ENCODE measurements at regions not wholly inside any gene's neighbourhood (a gene's known extent, or its start where the extent isn't known, plus 50 kb on each side); places are given as distances from the start of the nearest gene placed in this dataset.

DNA sequence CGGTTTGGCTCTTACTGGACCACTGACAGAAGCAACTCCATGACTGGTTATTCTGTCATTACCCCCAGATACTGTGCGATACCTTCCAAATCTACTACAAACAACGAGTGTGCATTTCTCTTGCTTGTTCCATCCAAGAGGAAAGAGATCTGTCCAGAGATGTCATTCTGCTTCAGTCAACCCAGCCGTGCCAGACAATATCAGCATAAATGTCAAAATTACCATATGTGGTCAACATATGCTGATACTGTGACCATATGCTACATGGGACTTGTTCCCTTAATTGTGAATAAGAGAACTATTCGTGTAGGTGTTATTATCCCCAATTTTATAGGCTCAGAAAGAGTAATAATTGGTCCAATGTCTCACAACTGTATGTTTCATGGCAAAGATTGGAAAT lies 143.2 kb upstream of the PRSS1 start:
- no peak for DNase-seq (ENCODE audit: insufficient read length, low spot score)
- FAIRE-seq: no peak

GRCh38 chr7:142604671-142605070 lies 144.6 kb upstream of the PRSS1 start:
- FAIRE-seq (no peak), DNase-seq (ENCODE audit: insufficient read length, low spot score) (no peak)

DNA sequence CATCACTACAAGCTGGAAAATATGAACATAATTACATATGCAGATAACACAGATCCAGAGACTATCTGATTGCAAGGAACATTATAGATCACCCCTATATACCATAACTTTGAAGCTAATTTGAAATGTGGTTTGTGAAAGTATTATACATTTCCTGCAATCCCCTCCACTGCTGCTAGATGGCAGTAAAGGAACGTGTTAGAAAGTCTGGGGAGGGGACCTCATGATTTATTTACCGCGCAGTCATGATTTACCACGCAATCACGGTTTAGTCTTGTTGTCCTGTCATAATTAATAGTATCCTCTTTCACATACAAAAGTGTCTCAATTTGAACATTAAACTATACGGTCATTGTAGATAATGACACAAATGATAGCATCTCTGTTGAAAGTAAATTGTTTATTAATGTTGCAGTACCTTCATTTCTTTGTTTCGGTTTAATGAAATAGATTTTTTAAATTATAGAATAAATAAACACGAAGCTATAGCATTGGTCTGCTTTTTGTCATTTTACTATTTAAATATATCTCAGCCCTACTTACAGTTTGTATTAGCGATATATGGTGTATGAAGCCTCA lies 145.3 kb upstream of the PRSS1 start:
- no peak for FAIRE-seq
- DNase-seq (ENCODE audit: insufficient read length, low spot score): peak; percentile 39

DNA sequence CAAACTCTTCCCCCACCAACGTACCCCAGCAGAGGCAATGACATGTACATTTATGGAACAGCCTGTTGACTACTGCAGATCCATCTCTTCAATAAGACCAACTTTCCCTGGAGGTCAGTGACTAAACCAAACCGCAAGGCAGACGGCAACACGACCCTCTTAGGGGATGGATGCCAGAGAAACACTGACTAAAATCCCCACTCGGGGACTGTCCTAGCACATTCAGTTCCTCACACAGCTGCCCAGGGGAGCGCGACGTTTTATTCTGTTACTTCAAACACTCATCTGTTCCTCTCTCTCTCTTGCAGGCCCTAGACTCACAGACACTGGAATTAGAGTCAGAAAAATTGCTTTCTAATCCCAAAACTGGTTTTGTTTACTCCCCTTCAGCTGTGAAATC lies 146.5 kb upstream of the PRSS1 start:
- DNase-seq (ENCODE audit: insufficient read length, low spot score) (no peak), FAIRE-seq (no peak)

- FAIRE-seq: no peak
- no peak for DNase-seq (ENCODE audit: insufficient read length, low spot score)
These were observed 147.1 kb upstream of the PRSS1 start for GRCh38 chr7:142602183-142602582.

DNA sequence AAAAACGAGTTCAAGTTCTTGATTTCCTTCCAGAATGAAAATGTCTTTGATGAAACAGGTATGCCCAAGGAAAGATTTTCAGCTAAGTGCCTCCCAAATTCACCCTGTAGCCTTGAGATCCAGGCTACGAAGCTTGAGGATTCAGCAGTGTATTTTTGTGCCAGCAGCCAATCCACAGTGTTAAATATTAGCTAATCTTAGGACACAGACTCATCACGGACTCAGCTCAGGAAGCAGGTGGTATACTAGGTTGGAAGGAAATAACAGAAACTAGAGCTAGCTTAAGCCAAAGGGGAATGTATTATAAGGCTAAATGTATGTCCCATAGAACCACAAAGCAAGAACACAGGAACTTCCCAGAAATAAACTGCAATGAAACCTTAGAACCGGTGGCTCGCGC lies 151.0 kb upstream of the PRSS1 start:
- FAIRE-seq (no peak), DNase-seq (ENCODE audit: insufficient read length, low spot score) (no peak)

- DNase-seq (ENCODE audit: insufficient read length, low spot score) (no peak), FAIRE-seq (no peak)
These were observed 151.7 kb upstream of the PRSS1 start for GRCh38 chr7:142597547-142597946.

GRCh38 chr7:142595816-142596516 lies 153.3 kb upstream of the PRSS1 start:
- FAIRE-seq: no peak

DNA sequence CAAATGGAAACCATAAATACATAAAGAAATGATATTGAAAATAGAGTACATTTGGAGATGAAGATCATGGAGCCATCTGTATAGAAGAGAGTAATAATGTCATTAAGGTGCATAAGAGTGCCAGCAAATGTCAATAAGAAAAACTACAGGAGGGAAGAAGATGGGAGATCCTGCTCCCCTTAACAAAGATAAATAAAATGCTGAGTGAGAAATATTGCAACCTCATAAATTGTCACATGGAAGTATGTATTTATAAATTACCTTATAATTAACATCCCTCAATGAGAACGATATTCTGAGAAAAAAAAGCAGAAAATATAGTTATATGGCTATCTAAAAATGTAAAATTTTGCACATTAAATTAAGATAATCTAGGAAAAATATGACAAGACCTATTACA lies 155.2 kb upstream of the PRSS1 start:
- FAIRE-seq: no peak
- DNase-seq (ENCODE audit: insufficient read length, low spot score): no peak

More at GRCh38 chr7:142595816-142596516, 153.3 kb upstream of the PRSS1 start:
- no peak for DNase-seq (ENCODE audit: insufficient read length, low spot score)

- FAIRE-seq (no peak), DNase-seq (ENCODE audit: insufficient read length, low spot score) (no peak)
These were observed 156.2 kb upstream of the PRSS1 start for GRCh38 chr7:142593106-142593505.

DNA sequence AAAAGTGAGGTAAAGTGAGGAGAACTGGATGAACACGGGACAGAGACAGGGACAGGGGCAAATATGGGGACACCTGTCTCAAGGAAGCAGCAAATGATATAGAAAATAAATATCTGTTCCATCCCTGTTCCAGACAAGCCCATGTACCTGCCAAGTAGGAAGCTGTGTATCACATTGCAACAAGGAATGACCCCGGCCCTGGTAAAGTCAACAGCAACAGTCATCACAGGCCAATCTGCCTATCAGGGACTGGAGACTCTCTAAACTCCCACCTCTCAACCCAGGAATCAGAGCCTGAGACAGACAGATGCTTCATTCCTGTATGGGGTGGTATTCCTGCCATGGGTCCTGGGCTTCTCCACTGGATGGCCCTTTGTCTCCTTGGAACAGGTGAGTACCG lies 156.6 kb upstream of the PRSS1 start:
- DNase-seq (ENCODE audit: insufficient read length, low spot score) (no peak), FAIRE-seq (no peak)

- no peak for FAIRE-seq
- DNase-seq (ENCODE audit: insufficient read length, low spot score): no peak
These were observed 157.0 kb upstream of the PRSS1 start for GRCh38 chr7:142592231-142592630.

DNA sequence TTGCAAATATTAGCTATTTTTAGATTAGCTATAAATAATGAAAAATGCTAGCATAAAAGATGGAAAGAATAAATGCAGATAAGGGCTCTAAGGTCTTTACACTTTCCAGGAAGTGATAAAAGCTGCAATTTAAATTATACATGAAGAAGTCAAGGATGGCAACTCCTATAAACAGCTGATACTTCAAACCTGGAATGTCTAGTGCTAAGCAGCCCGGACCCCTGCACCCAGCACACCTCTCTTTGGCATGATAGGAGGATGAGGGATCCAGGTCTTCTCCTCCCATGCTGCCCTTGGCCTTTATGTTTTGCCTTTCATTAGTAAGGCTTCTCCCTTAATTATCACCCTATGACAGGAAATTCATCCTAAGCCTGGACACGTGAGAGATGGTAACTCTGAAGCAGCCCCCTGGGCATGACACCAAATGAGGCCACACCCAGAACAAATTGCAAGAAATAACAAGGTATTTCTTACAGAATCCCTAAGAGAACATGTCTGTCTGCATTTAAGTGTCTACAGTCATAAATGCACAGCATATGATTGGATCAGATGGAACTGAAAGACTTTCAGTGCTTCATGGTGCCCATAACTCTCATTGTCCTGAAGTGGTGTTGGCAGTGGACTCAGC lies 158.3 kb upstream of the PRSS1 start:
- FAIRE-seq (no peak), DNase-seq (ENCODE audit: insufficient read length, low spot score) (no peak)

- DNase-seq (ENCODE audit: insufficient read length, low spot score) (no peak), FAIRE-seq (no peak)
These were observed 159.2 kb upstream of the PRSS1 start for GRCh38 chr7:142590077-142590476.

DNA sequence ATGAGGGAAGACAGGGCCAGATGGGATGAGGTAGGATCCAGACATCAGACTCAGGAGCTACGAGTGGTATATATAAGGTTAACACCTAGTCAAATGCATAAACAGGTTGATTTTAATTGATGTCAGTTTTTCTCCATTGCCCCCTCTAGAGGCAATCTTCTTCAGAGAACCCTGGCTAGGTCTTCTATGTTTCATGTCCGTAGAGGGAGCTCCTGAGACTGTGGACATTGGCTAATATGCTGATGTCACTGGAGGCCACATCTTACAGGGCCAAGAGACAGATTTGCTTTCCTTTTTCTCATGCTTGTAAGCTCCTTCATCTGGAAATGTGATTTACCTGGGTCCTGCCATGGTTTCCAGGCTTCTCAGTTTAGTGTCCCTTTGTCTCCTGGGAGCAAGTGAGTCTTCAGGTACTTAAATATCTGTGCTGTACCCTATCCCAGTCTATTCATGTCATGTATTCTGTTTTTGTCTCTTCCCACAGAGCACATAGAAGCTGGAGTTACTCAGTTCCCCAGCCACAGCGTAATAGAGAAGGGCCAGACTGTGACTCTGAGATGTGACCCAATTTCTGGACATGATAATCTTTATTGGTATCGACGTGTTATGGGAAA lies 161.6 kb upstream of the PRSS1 start:
- FAIRE-seq: no peak
- peak; percentile 50 for DNase-seq (ENCODE audit: insufficient read length, low spot score)

- DNase-seq (ENCODE audit: insufficient read length, low spot score) (no peak), FAIRE-seq (no peak)
These were observed 162.7 kb upstream of the PRSS1 start for GRCh38 chr7:142586611-142587010.

DNA sequence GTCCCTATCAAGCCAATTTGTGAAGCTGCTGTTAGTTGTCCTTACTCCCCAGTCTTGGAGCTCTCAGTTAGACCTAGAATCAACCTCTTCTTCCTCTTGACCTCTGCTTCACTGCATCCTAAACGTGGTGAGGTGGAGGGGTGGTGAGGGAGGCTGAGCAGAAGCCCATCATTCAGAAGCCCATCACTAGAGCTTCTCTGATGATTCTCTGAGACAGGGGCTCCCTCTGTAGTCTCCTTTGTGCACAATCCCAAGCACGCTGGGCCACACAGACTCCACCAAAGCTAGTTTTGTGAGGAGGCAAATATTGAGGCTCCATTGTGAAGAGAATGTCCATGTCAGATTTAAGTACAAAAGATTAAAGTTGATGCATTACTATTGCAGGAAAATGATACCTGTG lies 163.8 kb upstream of the PRSS1 start:
- FAIRE-seq (no peak), DNase-seq (ENCODE audit: insufficient read length, low spot score) (no peak)

DNA sequence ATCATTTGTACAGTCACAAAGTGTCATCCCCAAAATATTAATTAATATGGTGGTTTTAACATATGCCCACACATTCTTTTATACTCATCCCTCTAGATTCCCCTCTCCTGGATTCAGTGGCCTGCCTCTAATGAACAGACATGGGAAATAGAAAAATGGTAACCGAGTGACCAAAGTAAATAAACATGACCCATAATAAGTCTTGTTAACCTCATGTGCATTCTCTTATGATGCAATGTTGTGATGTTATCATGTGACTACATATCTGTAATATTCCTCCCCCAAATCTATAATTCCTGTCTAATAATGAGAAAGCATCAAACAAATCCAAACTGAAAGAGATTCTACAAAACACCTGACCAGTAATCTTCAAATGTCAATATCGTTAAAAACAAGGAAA lies 164.5 kb upstream of the PRSS1 start:
- FAIRE-seq: no peak
- no peak for DNase-seq (ENCODE audit: insufficient read length, low spot score)

- DNase-seq (ENCODE audit: insufficient read length, low spot score) (peak; percentile 39), FAIRE-seq (no peak)
These were observed 165.8 kb upstream of the PRSS1 start for GRCh38 chr7:142583446-142583845.

- FAIRE-seq (no peak), DNase-seq (ENCODE audit: insufficient read length, low spot score) (no peak)
These were observed 166.9 kb upstream of the PRSS1 start for GRCh38 chr7:142582351-142582750.

GRCh38 chr7:142581341-142581740 lies 167.9 kb upstream of the PRSS1 start:
- DNase-seq (ENCODE audit: insufficient read length, low spot score): peak; percentile 22
- no peak for FAIRE-seq

DNA sequence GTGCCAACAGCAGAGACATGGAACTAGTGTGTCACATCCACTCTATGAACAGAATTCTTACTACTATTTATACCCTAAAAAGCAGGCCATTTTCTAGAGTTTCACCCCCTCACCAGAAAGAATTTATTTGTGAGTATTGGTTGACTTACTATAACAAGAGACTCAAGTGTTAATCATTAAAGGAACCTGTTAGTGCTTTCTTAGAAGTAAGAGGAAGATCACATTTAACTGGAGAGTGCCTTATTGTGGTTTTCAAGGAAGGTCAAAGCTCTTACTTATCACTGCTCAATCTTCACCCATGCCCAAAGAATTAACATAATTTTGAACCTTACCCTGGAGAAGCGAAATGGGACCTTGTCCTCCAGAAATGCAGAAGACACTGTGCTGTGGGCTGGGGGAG lies 169.3 kb upstream of the PRSS1 start:
- DNase-seq (ENCODE audit: insufficient read length, low spot score): no peak
- no peak for FAIRE-seq

Measured in HTR-8/SVneo (cell line).